ENCODE measurements at regions not wholly inside any gene's neighbourhood (a gene's known extent, or its start where the extent isn't known, plus 50 kb on each side); places are given as distances from the start of the nearest gene placed in this dataset.

GRCh38 chr10:10644008-10644646 is 373.5 kb upstream of the CELF2 start:
- TF ChIP-seq CTCF (IDR thresholded peaks at IDR 0.05; ENCODE audit: unreplicated experiment) = no peak
- peaks cover 2% of the 10 kb centered on the region for H3K4me1 Mint-ChIP-seq (ENCODE audit: unreplicated experiment)
- no peak for DNase-seq (ENCODE audit: low spot score)
- H3K36me3 Mint-ChIP-seq (ENCODE audit: low read depth, unreplicated experiment) = no peaks in the 10 kb centered on the region
- no peaks in the 10 kb centered on the region for H3K27me3 Mint-ChIP-seq (ENCODE audit: unreplicated experiment)
- no peak overlapping the region for H3K27ac Mint-ChIP-seq (ENCODE audit: unreplicated experiment)
- no peaks in the 10 kb centered on the region for H3K9me3 Mint-ChIP-seq (ENCODE audit: unreplicated experiment)
- no peak overlapping the region for H3K4me3 Mint-ChIP-seq (ENCODE audit: unreplicated experiment)

- Mint-ChIP-seq H3K27ac (ENCODE audit: unreplicated experiment) (no peak overlapping the region), H3K36me3 (ENCODE audit: low read depth, unreplicated experiment) (no peaks in the 10 kb centered on the region), H3K4me3 (ENCODE audit: unreplicated experiment) (no peak overlapping the region), H3K4me1 (ENCODE audit: unreplicated experiment) (peaks cover 2% of the 10 kb centered on the region), H3K9me3 (ENCODE audit: unreplicated experiment) (no peaks in the 10 kb centered on the region), H3K27me3 (ENCODE audit: unreplicated experiment) (no peaks in the 10 kb centered on the region)
- DNase-seq (ENCODE audit: low spot score) = no peak
- no peak for TF ChIP-seq CTCF (IDR thresholded peaks at IDR 0.05; ENCODE audit: unreplicated experiment)
Measured at GRCh38 chr10:10644676-10645385, 372.8 kb upstream of the CELF2 start.

GRCh38 chr10:10647331-10647730 is 370.3 kb upstream of the CELF2 start:
- H3K4me1 Mint-ChIP-seq (ENCODE audit: unreplicated experiment) = peaks cover 2% of the 10 kb centered on the region
- H3K27ac Mint-ChIP-seq (ENCODE audit: unreplicated experiment) = no peak overlapping the region
- no peak overlapping the region for H3K4me3 Mint-ChIP-seq (ENCODE audit: unreplicated experiment)
- TF ChIP-seq CTCF (IDR thresholded peaks at IDR 0.05; ENCODE audit: unreplicated experiment) = no peak
- DNase-seq (ENCODE audit: low spot score) = no peak
- H3K9me3 Mint-ChIP-seq (ENCODE audit: unreplicated experiment) = no peaks in the 10 kb centered on the region
- no peaks in the 10 kb centered on the region for H3K36me3 Mint-ChIP-seq (ENCODE audit: low read depth, unreplicated experiment)
- H3K27me3 Mint-ChIP-seq (ENCODE audit: unreplicated experiment) = no peaks in the 10 kb centered on the region

GRCh38 chr10:10657139-10657760 is 360.4 kb upstream of the CELF2 start:
- Mint-ChIP-seq H3K4me1 (ENCODE audit: unreplicated experiment) (no peaks in the 10 kb centered on the region), H3K9me3 (ENCODE audit: unreplicated experiment) (no peaks in the 10 kb centered on the region), H3K27ac (ENCODE audit: unreplicated experiment) (no peak overlapping the region), H3K4me3 (ENCODE audit: unreplicated experiment) (no peak overlapping the region), H3K36me3 (ENCODE audit: low read depth, unreplicated experiment) (no peaks in the 10 kb centered on the region), H3K27me3 (ENCODE audit: unreplicated experiment) (no peaks in the 10 kb centered on the region)
- DNase-seq (ENCODE audit: low spot score) = no peak
- TF ChIP-seq CTCF (IDR thresholded peaks at IDR 0.05; ENCODE audit: unreplicated experiment) = no peak
